ENCODE measurements at regions not wholly inside any gene's neighbourhood (a gene's known extent, or its start where the extent isn't known, plus 50 kb on each side); places are given as distances from the start of the nearest gene placed in this dataset.

- no peak overlapping the region for H3K4me3 ChIP-seq (ENCODE audit: control insufficient read depth, low read depth, low read length)
- TF ChIP-seq, protein P1, sequence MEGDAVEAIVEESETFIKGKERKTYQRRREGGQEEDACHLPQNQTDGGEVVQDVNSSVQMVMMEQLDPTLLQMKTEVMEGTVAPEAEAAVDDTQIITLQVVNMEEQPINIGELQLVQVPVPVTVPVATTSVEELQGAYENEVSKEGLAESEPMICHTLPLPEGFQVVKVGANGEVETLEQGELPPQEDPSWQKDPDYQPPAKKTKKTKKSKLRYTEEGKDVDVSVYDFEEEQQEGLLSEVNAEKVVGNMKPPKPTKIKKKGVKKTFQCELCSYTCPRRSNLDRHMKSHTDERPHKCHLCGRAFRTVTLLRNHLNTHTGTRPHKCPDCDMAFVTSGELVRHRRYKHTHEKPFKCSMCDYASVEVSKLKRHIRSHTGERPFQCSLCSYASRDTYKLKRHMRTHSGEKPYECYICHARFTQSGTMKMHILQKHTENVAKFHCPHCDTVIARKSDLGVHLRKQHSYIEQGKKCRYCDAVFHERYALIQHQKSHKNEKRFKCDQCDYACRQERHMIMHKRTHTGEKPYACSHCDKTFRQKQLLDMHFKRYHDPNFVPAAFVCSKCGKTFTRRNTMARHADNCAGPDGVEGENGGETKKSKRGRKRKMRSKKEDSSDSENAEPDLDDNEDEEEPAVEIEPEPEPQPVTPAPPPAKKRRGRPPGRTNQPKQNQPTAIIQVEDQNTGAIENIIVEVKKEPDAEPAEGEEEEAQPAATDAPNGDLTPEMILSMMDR (conservative IDR thresholded peaks at IDR 0.05; ENCODE audit: control insufficient read depth, insufficient read depth, low read depth, low read length) = no peak
- DNase-seq (ENCODE audit: low read depth) = no peak
These were observed 533.4 kb downstream of the NEBL start for GRCh38 chr10:20363684-20364083.

- TF ChIP-seq, protein P1 (conservative IDR thresholded peaks at IDR 0.05; ENCODE audit: control insufficient read depth, insufficient read depth, low read depth, low read length) = no peak
- H3K4me3 ChIP-seq (ENCODE audit: control insufficient read depth, low read depth, low read length) = no peak overlapping the region
- DNase-seq (ENCODE audit: low read depth) = no peak
These were observed 539.7 kb downstream of the PLXDC2 start for GRCh38 chr10:20355915-20356314.

DNA sequence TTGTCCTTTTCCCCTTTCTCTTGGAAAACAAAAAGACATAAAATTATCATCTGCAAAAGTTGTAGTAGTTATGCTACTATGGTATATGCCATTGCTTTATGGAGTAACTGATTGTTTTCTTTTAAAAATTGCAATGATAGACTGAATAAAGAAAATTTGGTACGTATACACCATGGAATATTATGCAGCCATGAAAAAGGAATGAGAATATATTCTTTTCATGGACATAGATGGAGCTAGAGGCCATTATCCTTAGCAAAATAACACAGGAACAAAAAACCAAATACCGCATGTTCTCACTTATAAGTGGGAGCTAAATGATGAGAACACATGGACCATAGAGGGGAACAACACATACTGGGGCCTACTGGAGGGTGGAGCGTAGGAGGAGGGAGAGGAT, 538.8 kb downstream of the PLXDC2 start:
- DNase-seq (ENCODE audit: low read depth) = no peak
- H3K4me3 ChIP-seq (ENCODE audit: control insufficient read depth, low read depth, low read length) = no peak overlapping the region
- TF ChIP-seq, protein P1 (conservative IDR thresholded peaks at IDR 0.05; ENCODE audit: control insufficient read depth, insufficient read depth, low read depth, low read length) = no peak

- no peak for DNase-seq (ENCODE audit: low read depth)
- H3K4me3 ChIP-seq (ENCODE audit: control insufficient read depth, low read depth, low read length) = no peak overlapping the region
- TF ChIP-seq, protein P1 (conservative IDR thresholded peaks at IDR 0.05; ENCODE audit: control insufficient read depth, insufficient read depth, low read depth, low read length) = no peak
These were observed 537.9 kb downstream of the PLXDC2 start for GRCh38 chr10:20354166-20354565.

DNA sequence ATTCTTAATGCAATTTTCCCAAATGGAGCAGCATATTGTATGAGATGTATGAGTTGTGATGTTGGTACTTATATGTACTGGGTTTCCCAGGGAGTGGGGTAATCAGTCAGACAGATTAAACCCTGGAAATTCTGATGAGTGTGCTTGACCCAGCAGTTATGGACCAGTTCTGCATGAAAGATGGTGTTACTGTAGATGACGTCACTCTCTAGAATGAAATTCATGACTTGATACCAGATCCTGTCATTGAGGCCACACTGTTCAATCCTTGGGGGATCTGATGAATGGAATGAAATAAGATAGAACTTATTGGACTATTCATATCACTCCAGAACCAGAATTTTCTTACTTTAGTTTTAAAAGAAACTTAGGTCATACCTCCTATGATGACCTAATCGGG, 534.3 kb downstream of the PLXDC2 start:
- no peak for DNase-seq (ENCODE audit: low read depth)
- H3K4me3 ChIP-seq (ENCODE audit: control insufficient read depth, low read depth, low read length) = no peak overlapping the region
- TF ChIP-seq, protein P1 (conservative IDR thresholded peaks at IDR 0.05; ENCODE audit: control insufficient read depth, insufficient read depth, low read depth, low read length) = no peak

DNA sequence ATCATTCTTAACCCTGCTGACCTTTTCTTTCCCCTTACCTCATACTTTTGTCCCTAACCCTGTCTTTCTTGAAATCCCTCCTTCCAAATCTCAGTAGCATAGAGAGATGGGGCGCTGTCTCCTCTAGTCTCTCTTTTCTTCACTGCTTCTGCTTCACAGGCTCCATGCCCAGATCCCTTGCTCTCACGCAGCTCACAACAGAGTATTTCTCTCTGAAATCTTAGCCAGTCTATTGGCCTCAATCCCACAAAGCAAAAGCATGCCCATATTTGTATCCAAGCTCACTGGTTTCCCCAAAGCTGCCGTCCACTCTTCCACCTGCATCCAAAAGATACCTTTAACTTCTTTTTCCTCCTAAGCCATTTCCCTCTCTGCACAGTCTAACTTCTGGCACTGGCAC, 526.8 kb downstream of the PLXDC2 start:
- DNase-seq (ENCODE audit: low read depth) = no peak
- no peak overlapping the region for H3K4me3 ChIP-seq (ENCODE audit: control insufficient read depth, low read depth, low read length)
- TF ChIP-seq, protein P1 (conservative IDR thresholded peaks at IDR 0.05; ENCODE audit: control insufficient read depth, insufficient read depth, low read depth, low read length) = no peak
